ENCODE measurements at regions not wholly inside any gene's neighbourhood (a gene's known extent, or its start where the extent isn't known, plus 50 kb on each side); places are given as distances from the start of the nearest gene placed in this dataset.

DNA sequence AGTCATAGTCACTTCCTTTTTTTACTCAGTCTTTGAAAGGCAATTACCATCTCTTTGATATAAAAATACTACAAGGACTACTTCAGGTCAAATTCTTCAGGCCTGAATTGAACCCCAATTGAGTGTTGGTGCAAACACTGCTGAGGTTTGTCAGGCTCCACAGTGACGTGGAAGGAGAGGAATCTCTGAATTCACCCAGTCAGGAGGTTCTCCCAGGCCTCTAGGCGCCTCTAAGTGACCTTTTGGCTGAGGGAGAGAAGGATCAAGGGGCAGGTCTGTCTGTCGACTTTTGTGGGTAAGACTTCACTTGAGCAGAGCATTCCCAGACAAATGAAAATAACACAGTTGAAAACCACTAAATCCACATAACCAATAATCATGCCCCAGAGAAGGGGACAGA lies 227.6 kb upstream of the CHRNA7 start:
- in situ Hi-C loops (cut with HindIII; ENCODE audit: extremely low pct_ligation_motif_present, low pct_unique_long_range_greater_than_20kb), result loop anchor here (10.0 kb wide), 1 partner anchor 62 kb away; no protein-coding TSS in a partner anchor
- Histone ChIP-seq H3K4me3 (replicated peaks in 1 of 3; ENCODE audit: insufficient read depth in 1 of 3, low read depth in 2 of 3, low read length in 3 of 3) (no peak overlapping the region), H3K36me3 (replicated peaks in 1 of 2; ENCODE audit: control insufficient read depth in 1 of 2, insufficient read depth in 2 of 2, low read length in 2 of 2) (no peaks in the 10 kb centered on the region), H3K27ac (ENCODE audit: extremely low read length, insufficient read depth, low read length) (no peak overlapping the region), H4K20me1 (ENCODE audit: insufficient read depth, low read length) (no peaks in the 10 kb centered on the region), H3K27me3 (ENCODE audit: control insufficient read depth in 1 of 2, insufficient read depth in 2 of 2, low read length in 2 of 2) (no peaks in the 10 kb centered on the region; a peak in 1 of 5 replicates), H2AFZ (ENCODE audit: low read length) (no peak overlapping the region), H3K9me3 (ENCODE audit: low read length) (no peaks in the 10 kb centered on the region), H3K4me1 (ENCODE audit: insufficient read depth, low read length) (no peaks in the 10 kb centered on the region), H3K79me2 (ENCODE audit: insufficient read depth, low read length) (no peaks in the 10 kb centered on the region), H3K4me2 (ENCODE audit: low read depth, low read length) (no peak overlapping the region), H3K9ac (ENCODE audit: insufficient read depth, low read depth, low read length) (no peak overlapping the region)
- WGBS (ENCODE audit: low lambda C conversion rate), result 0% methylated on average over 3 of the region's 3 CpGs
- no peak for TF ChIP-seq ZNF205 (CRISPR knock-in tag; IDR thresholded peaks at IDR 0.05)
- ChIA-PET POLR2A (no interaction called here), CTCF (ENCODE audit: low intra/inter-chr PET ratio, low total read pairs) (no interaction called here)
- no peak for ATAC-seq
- no TSS peak for BruUV-seq (replicated peaks)
- intact Hi-C loops (cut with micrococcal nuclease; ENCODE audit: unreplicated experiment), result no loop called here
- DNase-seq (ENCODE audit: low spot score), result no peak
- no peak for FAIRE-seq

GRCh38 chr15:31803388-31803884 lies 226.9 kb upstream of the CHRNA7 start:
- POLR2A ChIA-PET, result no interaction called here
- Histone ChIP-seq H3K27ac (ENCODE audit: extremely low read length, insufficient read depth, low read length) (no peak overlapping the region), H3K9ac (ENCODE audit: insufficient read depth, low read depth, low read length) (no peak overlapping the region), H2AFZ (ENCODE audit: low read length) (no peak overlapping the region), H3K4me3 (replicated peaks in 1 of 3; ENCODE audit: insufficient read depth in 1 of 3, low read depth in 2 of 3, low read length in 3 of 3) (no peak overlapping the region), H4K20me1 (ENCODE audit: insufficient read depth, low read length) (no peaks in the 10 kb centered on the region), H3K79me2 (ENCODE audit: insufficient read depth, low read length) (no peaks in the 10 kb centered on the region), H3K27me3 (ENCODE audit: control insufficient read depth in 1 of 2, insufficient read depth in 2 of 2, low read length in 2 of 2) (no peaks in the 10 kb centered on the region; a peak in 1 of 5 replicates), H3K9me3 (ENCODE audit: low read length) (no peaks in the 10 kb centered on the region), H3K36me3 (replicated peaks in 1 of 2; ENCODE audit: control insufficient read depth in 1 of 2, insufficient read depth in 2 of 2, low read length in 2 of 2) (no peaks in the 10 kb centered on the region), H3K4me2 (ENCODE audit: low read depth, low read length) (no peak overlapping the region), H3K4me1 (ENCODE audit: insufficient read depth, low read length) (no peaks in the 10 kb centered on the region)
- no TSS peak for BruUV-seq (replicated peaks)
- in situ Hi-C loops (cut with HindIII; ENCODE audit: extremely low pct_ligation_motif_present, low pct_unique_long_range_greater_than_20kb), result loop anchor here (10.0 kb wide), 1 partner anchor 61 kb away; no protein-coding TSS in a partner anchor
- DNase-seq (ENCODE audit: low spot score) (no peak), FAIRE-seq (no peak), ATAC-seq (no peak)
- WGBS (ENCODE audit: low lambda C conversion rate), result 0% methylated on average over 2 of the region's 3 CpGs
- CTCF ChIA-PET (ENCODE audit: low intra/inter-chr PET ratio, low total read pairs), result no interaction called here
- intact Hi-C loops (cut with micrococcal nuclease; ENCODE audit: unreplicated experiment), result no loop called here
- TF ChIP-seq ZNF572 (CRISPR knock-in tag; IDR thresholded peaks at IDR 0.05) (no peak), SAP130 (CRISPR knock-in tag; IDR thresholded peaks at IDR 0.05; ENCODE audit: low read depth) (no peak), SALL2 (CRISPR knock-in tag; IDR thresholded peaks at IDR 0.05) (no peak), YEATS4 (CRISPR knock-in tag; IDR thresholded peaks at IDR 0.05; ENCODE audit: borderline replicate concordance) (no peak), FOXM1 (CRISPR knock-in tag; IDR thresholded peaks at IDR 0.05) (no peak), HDAC2 (CRISPR knock-in tag; IDR thresholded peaks at IDR 0.05) (no peak), ZSCAN31 (CRISPR knock-in tag; IDR thresholded peaks at IDR 0.05; ENCODE audit: low read depth) (no peak), ZNF567 (CRISPR knock-in tag; IDR thresholded peaks at IDR 0.05; ENCODE audit: borderline replicate concordance) (no peak), ZNF614 (CRISPR knock-in tag; IDR thresholded peaks at IDR 0.05; ENCODE audit: borderline replicate concordance) (no peak), SP4 (CRISPR knock-in tag; IDR thresholded peaks at IDR 0.05) (no peak), ETS1 (CRISPR knock-in tag; IDR thresholded peaks at IDR 0.05) (no peak), RELA (CRISPR knock-in tag; IDR thresholded peaks at IDR 0.05) (no peak), ZNF326 (CRISPR knock-in tag; IDR thresholded peaks at IDR 0.05; ENCODE audit: borderline replicate concordance) (no peak), ZNF24 (IDR thresholded peaks at IDR 0.05) (no peak), BRF2 (CRISPR knock-in tag; IDR thresholded peaks at IDR 0.05) (no peak), ZNF101 (CRISPR knock-in tag; IDR thresholded peaks at IDR 0.05; ENCODE audit: borderline replicate concordance, low read depth) (no peak)
- TF ChIP-seq, protein P1, sequence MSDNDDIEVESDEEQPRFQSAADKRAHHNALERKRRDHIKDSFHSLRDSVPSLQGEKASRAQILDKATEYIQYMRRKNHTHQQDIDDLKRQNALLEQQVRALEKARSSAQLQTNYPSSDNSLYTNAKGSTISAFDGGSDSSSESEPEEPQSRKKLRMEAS (IDR thresholded peaks at IDR 0.05), result no peak
- TF ChIP-seq, protein P2, sequence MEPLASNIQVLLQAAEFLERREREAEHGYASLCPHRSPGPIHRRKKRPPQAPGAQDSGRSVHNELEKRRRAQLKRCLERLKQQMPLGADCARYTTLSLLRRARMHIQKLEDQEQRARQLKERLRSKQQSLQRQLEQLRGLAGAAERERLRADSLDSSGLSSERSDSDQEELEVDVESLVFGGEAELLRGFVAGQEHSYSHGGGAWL (CRISPR knock-in tag; IDR thresholded peaks at IDR 0.05), result no peak

Data from HepG2 (cell line).